Head of caudate nucleus (tissue), 42 donors: ENCODE measurements at regions not wholly inside any gene's neighbourhood (a gene's known extent, or its start where the extent isn't known, plus 50 kb on each side); places are given as distances from the start of the nearest gene placed in this dataset.
A peak's percentile ranks its signal among the peaks of the same experiment; 100 is the strongest.

ENCODE experiments used
- DNase-seq, 42 donors: peaks; one replicate each; pipeline versions ENCODE4 v3.0.0 to v3.0.0-alpha.2; 2020 to 2021; ENCODE audit warnings: mixed read lengths in 7 of 42
- intact Hi-C: fragments of 100-400 bp; cut with DNase I; formaldehyde crosslinking; loops from one replicate; pipeline ENCODE4 v1.15.0; 2022

DNA sequence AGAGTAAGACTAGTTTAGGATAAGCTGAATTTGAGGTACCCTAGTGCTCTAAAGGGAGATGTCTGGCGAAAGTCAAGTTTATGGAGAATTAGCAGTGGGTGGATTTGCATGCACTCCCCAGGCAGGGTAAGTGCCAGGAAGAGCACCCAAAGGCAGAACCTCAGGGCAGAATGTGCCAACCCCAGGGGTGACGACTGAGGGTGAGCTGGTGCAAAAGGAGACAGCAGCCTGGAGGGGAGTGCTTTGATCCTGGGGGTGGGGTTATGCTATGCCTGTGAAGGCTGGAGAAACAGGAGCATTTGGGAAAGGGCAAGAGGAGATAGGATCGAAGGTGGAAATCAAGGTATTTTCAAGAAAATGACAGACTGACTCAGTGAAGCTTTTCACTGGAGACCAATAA is 208.5 kb upstream of the PDE10A start:
- no peak for DNase-seq
- intact Hi-C loops: no loop called here

GRCh38 chr6:165869526-165869925 is 206.5 kb upstream of the PDE10A start:
- intact Hi-C loops: no loop called here
- no peak for DNase-seq

DNA sequence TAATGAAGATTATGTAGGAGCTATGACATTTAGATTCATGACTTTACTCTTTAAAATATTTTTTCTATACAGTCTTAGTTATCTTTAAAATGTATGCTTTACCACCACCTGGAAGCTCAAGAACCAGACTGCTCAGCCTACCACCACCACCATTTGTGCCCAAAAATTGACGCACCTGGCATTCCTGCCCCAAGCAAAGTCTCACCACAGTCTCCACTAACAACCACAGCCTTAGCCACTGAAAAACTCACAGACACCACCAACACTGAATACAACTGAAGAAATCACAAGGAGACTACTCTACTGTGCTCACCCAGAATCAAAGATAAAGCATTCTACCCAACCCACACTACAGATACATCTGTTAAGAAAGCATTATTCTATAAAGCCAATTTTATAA is 201.9 kb upstream of the PDE10A start:
- no peak for DNase-seq
- intact Hi-C loops: no loop called here

DNA sequence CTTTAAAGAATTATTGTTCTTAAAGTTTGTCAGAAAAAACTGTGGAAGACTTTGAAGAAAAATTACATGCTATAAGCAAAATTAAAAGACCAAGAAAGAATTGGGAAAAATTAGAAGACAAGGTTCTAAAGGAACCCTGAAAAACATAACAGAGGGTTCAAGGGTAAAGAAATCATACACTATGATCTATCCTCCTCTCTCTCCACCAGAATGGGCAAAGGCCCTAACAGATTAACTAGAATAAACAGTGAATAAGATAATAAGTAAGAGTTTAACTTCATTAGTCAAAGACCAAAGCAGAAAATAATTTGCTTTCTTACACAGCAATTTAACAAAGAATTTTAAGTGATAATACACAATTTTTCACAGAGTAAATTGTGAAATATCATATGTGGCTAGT is 201.2 kb upstream of the PDE10A start:
- intact Hi-C loops: no loop called here
- no peak for DNase-seq

DNA sequence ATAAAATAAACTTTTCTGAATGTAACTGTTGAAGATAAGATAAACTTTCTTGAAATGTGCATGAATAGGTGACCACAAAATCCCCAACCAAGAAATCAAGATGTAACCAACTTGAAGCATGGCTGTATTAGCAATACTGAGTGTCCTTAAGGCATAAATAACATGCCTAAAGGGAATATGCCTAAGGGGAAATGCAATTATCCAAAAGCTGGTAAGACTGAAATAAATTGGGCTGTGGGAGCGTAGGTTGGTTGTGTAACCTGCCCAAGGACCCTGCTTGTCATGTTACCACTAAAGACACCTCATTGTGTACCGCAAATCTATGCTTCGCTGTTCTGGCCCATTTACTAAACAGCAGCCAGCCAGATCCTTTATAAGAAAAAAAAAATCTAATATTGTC is 200.8 kb upstream of the PDE10A start:
- no peak for DNase-seq
- intact Hi-C loops: no loop called here

- intact Hi-C loops: no loop called here
- no peak for DNase-seq
These were observed 199.8 kb upstream of the PDE10A start for GRCh38 chr6:165862813-165863212.

DNA sequence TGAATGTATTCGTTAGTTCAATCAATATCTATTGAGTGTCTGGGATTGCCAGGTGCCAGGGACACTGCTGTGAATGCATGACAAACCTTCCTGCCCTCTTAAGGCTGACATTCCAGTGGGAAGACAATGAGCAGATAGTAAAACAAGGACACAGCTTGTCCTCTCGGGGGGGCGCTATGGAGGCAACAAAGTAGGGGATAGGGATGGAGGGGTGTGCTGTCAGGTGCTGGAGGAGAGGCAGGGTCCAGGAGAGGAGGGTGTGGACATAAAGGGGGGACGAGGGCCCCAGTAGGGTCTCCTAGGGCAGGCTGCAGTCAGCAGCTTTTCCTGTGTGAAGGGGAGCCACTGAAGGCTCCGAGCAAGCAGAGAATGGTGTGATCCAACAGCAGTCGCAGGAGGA is 198.2 kb upstream of the PDE10A start:
- DNase-seq: no peak
- intact Hi-C loops: no loop called here

DNA sequence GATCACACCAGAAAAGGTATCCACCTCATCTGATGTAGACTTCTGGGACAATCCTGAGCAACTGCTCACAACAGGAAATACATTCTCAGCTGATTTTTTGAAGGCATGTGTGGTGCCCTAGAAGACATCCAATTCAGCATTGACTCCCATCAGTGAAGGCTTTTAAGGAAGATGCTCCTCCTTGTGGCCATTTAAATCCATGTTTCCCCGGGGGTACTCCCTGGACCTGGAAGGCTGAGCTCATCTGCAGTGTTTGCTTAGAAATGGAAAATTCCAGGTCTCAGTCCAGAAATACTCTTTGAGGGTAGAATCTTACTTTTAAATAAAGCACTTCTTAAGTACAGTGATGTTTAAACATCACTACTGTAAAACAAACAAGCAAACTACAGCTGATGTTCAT is 195.5 kb upstream of the PDE10A start:
- DNase-seq: no peak
- intact Hi-C loops: no loop called here

DNA sequence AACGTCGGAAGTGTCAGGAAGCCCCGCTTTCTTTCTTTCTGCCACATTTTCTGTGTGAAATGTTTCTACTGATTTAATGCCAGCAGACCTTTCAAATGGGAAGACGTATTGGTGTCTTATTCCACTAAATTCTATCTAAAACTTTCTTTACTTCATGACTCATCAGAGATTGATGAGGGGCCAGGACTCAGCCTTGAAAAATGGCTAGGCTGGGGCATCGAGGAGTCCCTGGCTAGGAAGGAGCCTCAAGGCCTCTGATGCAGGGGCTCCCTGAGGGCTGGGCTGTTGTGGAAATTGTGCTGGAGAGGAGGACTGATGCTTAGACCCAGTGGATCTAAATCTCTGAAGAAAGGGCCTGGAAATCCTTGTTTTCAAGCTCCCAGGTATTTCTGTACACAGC is 192.8 kb upstream of the PDE10A start:
- DNase-seq: no peak
- intact Hi-C loops: no loop called here

- DNase-seq: no peak
- intact Hi-C loops: no loop called here
These were observed 192.0 kb upstream of the PDE10A start for GRCh38 chr6:165854863-165855593.

DNA sequence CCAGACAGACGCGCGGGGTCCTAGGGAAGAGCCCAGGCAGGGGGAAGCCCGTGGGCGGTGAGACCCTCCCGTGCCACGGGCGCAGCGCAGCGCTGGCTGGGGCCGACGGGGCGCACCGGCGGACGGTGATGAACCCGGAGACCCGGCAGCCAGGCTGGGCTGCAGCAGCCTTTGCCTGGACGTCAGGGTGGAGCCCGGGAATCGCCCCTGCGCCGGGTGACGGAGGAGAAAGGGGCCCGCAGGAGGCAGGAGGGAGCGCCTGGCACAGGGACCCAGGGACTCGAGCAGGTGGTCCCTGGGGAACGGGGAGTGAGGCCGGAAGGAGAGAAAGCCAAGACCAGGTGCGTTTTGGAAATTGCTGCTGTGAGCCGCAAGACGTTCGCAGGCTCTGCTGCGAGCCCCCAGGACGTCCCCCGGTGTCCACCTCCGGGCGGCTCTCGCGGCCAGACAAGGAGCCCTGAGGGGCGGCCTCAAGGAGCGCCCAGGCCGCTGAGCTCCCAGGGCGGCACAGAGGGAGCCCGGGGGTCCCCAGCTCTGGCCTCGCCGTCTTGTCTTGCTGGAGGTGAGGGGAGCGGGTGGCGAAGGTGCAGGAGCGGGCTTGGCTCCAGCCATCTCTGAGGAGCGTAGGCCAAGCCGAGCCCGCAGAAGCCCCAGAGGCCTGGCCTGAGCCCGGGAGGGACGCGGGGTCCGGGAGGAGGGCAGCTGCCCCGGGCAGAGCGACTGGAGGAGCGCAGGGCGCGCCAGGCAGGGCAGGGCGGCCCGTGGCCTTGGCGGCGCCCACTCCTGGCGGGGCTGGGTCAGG is 191.2 kb upstream of the PDE10A start:
- intact Hi-C loops: no loop called here
- DNase-seq: no peak

DNA sequence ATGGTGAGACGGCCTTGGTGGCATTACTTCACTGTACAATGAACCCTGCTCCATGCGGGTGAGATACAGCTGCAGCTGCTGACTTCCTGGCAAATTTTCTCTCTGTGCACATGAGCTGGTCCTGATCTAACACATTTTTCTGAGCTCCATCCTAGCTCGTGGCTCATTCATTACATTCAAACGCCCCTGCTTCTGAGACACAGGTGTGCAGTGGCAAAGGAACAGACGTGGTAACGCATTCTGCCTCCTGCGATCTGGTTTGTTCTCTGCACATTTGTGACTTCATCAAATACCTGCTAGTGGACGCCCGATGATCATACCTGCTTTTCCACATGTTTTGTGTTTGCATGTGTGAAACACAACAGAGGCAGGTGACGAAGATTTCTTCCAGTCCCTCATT is 189.6 kb upstream of the PDE10A start:
- intact Hi-C loops: no loop called here

DNA sequence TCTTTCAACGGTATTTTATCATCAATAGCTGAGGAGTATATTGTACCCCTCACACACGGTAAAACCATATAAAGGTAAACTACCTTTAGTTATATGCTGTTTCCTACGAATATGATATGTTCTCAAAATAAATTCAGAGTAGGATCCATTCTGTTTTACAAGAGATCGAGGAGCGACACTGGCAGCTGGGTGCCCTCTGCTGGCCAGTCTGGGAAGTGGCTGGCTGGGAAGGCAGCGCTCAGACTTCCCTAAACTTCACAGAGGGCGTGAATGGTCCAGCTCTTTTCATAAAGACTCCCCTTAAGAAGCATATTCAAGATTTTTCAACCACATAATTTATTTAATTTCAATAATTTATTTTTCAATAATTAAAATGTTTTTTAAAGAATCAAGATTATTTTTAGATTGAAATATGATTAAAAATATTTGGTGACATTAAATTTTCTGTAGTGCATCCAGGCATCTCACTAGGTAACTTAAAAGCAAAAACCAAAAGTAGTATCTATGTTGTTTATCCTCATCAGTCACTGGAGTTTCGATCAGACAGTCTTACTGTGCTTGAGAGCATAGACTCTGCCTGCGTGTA is 187.5 kb upstream of the PDE10A start:
- peak; percentile 66 to 93 (median 86) for DNase-seq
- intact Hi-C loops: loop anchor here (2.0 kb wide), 1 partner anchor 410 kb away; no protein-coding TSS in a partner anchor

More for the DNA sequence above, 189.6 kb upstream of the PDE10A start:
- DNase-seq: peak in 10 of 42 donors; percentile 29 to 65 (median 45)

DNA sequence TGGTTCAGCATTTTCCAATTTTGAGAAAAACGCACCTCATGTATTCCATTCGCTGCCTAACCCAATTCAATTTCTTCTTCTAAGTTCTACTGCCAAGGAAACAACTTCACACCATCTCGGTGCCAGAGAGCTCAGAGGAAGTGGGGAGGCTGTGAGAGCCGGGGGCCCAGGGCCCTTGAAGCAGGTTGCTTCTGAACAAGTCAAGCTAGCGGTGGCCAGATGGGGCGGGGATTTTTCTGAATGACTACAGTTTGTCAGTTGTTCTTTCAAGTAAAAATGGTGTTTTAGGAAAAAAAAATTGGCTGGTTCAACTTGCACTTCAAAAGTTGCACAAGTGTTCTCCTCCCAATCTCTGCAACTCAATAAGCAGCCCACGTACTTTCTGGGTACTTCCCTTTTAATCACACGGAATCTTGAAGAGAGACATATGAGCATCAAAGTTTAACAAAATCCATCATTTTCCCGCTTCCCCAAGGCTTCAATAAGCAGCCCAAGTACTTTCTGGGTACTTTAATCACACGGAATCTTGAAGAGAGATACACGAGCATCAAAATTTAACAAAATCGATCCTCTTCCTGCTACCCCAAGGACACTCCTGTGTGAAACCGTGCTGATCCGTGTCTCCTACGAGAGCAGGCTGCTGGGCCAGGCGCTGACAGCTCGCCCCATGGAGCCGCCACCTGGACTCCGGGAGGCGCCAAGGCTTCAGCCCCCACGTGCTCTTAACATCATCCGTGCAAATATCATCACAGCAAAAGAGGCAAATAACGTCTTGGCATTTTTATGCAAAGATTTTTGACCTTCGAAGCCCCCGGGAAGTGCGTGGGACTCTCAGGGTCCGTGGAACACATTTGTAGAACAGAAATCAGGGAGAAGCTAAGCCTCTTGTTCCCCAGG is 186.7 kb upstream of the PDE10A start:
- DNase-seq: peak in 9 of 42 donors; percentile 25 to 55 (median 47)
- intact Hi-C loops: loop anchor here (2.0 kb wide), 1 partner anchor 409 kb away; no protein-coding TSS in a partner anchor

DNA sequence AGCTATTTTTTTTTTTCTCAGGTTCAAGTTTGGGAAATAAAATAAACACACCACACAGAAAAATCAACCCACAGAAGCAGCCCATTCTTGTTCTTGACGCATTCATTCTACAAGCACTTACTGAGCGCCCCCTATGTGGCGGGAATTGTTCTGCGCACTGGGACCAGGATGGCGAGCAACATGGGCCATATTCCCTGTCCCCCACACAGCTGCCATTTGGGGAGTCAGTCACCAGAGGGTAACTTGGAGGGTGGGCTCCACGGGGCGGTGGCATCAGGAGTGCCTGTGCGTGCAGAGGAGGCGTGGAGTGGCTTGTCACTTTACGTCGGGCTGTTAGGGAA is 185.0 kb upstream of the PDE10A start:
- intact Hi-C loops: no loop called here

DNA sequence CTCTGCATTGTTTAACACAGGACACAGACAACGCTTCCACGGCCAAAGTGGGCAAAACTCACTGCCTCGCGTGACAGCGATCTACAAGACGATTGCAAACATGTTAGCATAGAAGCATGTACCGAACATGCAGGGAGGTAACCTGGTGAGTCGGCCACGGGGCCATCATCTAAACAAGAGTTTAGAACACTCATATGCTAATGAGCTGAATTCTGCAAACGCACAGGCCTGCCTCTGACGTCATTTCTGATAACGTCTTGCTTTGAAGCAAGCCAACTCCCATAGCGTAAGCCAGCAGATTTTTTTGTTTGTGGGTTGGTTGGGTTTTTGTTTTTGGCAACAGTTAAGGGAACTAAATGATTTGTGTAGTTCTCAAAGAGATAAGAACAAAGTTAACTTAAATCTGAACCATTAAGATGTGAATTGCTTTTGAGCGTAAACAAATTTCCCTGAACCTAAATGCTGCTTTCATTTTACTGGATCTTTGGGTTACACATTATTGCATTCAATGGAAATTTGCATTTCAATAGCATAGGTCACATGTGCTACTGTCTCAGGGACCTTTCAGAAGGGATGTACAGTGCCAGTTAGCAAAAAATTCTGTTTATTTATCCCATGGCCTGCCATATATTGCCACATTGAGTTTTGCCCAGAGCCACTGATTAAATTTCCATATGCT is 184.5 kb upstream of the PDE10A start:
- intact Hi-C loops: no loop called here

More for the DNA sequence above, 185.0 kb upstream of the PDE10A start:
- no peak for DNase-seq

DNA sequence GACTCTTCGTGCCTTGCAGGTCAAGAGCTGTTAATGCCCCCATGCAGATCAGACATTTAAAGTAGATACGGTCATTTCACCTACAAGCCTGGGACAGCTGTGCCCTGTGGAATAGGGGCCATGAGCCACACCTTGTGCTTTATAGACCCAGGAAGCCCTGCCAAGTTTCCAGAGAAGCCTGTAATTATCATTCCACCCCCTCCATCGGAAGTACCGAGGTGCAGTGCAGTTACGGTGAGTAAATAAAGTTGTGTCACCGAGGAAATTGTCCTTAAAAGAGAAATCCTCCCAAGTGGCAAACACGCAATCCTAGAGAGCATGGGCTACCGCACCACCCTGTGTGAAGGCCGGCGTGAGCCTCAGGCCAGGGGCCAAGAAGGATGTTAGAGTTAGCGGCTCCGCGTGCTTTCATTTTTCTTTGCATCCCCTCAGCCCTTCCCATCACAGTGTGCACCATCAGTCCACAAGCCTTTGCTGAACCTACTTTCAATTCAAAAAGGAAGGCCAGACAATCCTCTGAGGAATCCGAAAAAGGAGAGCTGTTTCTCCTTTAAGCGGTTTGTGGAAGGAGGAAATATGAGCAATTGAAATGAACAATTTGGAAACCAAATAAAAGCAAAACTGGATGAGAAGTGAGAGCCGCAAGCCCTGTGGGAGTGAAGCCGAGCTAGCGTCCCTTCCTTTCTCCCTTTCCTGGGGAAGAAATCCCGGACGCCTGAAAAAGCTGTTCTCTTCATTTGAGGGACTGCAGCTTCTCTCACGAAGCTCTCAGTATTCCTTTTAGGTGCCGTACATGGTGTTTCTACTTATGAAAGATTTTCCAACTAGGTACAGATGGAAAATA is 183.3 kb upstream of the PDE10A start:
- peak in 1 of 42 donors; percentile 45 for DNase-seq
- intact Hi-C loops: no loop called here

More for the DNA sequence above, 184.5 kb upstream of the PDE10A start:
- DNase-seq: no peak

GRCh38 chr6:165845493-165845892 is 182.5 kb upstream of the PDE10A start:
- no peak for DNase-seq

More at GRCh38 chr6:165845493-165845892, 182.5 kb upstream of the PDE10A start:
- intact Hi-C loops: no loop called here
